ENCODE measurements at regions not wholly inside any gene's neighbourhood (a gene's known extent, or its start where the extent isn't known, plus 50 kb on each side); places are given as distances from the start of the nearest gene placed in this dataset.

DNA sequence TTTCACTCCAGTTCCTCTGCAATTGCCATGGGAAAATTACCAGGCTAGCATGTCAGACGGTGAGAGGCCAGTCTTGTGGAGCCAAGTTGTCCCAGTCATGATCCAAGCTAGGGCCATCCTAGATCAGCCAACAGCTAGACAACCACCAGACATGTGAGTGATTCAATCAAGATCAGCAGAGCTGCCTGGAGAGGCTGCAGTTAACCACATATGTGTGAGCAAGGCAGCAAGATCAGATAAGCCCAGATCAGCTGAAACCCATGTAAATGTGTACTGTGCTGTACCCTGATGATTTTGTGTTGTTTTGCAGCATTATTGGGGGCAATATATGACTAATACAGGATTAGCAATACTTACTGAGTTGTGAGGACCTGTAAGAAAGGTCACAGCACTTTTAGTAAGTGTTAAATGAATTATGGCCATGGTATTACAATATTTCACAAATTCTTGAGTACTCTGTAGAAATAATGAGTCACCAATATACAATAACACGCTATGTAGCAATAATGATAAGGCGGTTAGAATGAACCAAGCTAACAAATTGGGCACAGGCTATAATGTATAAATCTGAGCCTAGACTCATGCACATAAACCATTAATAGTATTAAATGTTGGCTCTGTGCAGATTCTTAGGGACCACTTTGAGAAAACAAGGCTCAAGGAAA lies 91.4 kb downstream of the SUDS3 start:
- no peak for DNase-seq (ENCODE audit: low read depth in 2 of 2)

DNA sequence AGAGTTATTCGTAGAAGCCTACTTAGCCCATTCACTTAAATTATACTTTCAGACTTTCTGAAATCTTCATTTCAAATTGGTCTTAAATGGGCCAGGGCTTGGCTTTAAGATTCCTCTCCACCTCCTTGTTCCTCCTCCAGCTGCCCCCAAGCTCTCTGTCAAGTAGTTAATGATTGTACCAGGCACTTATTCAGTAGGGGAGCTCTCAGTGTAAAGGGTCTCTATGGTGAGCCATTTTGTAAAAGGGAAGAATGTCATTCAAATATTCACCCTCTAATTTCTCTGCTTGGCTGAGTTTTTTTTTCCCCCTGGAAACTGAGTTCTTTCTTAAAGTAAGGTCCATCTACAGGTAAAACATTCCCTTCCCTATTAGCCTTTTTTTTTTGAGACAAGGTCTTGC lies 96.6 kb downstream of the SUDS3 start:
- no peak for DNase-seq (ENCODE audit: low read depth in 2 of 2)

DNA sequence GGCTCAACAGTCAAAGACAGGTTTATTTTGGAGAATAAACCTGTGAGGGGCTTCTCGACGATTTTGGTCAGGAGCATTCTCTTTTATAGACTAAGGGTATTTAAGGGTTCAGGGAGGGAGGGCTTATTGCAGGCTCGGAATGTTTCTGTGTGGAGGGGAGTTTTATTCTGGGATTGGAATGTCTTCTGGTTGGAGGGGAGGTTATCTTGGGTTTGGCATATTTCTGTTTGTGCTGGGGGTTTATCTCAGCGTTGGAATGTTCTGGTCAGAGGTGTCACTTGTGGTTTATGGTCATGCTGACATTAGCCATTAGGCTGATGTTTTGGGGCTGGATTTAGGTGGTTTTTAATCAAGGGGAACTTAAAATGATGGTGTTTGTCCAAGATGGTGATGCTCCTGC lies 103.9 kb downstream of the SUDS3 start:
- no peak for DNase-seq (ENCODE audit: low read depth in 2 of 2)

- no peak for DNase-seq (ENCODE audit: low read depth in 2 of 2)
Measured at GRCh38 chr12:118488034-118488433, 111.7 kb downstream of the SUDS3 start.

- no peak for DNase-seq (ENCODE audit: low read depth in 2 of 2)
Measured at GRCh38 chr12:118493962-118494361, 117.6 kb downstream of the SUDS3 start.

DNA sequence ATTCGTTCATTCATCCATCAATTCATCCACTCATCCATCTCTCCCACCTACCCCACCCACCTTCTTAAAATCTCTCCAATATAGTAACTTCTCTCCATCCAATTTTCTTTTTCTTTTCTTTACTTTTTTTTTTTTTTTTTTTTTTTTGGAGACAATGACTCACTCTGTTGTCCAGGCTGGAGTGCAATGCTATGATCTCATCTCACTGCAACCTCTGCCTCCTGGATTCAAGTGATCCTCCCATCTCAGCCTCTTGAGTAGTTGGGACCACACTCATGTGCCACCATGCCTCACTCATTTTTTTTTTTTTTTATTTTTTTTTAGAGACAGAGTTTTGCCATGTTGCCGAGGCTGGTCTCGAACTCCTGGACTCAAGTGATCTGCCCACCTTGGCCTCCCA lies 118.4 kb downstream of the SUDS3 start:
- no peak for DNase-seq (ENCODE audit: low read depth in 2 of 2)

- DNase-seq (ENCODE audit: low read depth in 2 of 2) = no peak
Measured at GRCh38 chr12:118495296-118495695, 118.9 kb downstream of the SUDS3 start.

- DNase-seq (ENCODE audit: low read depth in 2 of 2) = no peak
Measured at GRCh38 chr12:118498171-118498570, 121.8 kb downstream of the SUDS3 start.

GRCh38 chr12:118500299-118500698 lies 123.9 kb downstream of the SUDS3 start:
- no peak for DNase-seq (ENCODE audit: low read depth in 2 of 2)

DNA sequence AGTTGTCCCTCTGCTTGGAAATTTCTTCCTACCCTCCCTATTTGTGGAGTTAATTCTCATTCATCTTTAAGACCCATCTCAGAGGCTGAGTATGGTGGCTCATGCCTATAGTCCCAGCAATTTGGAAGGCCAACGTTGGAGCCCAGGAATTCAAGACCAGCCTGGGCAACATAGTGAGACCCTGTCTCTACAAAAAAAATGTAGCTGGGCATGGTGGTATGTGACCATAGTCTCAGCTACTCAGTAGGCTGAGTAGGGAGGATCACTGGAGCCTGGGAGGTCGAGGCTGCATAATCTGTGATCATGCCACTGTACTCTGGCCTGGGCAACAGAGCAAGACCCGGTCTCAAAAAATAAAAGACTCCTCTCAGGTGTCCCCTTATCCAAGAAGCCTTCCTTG lies 125.1 kb downstream of the SUDS3 start:
- DNase-seq (ENCODE audit: low read depth in 2 of 2) = no peak

DNA sequence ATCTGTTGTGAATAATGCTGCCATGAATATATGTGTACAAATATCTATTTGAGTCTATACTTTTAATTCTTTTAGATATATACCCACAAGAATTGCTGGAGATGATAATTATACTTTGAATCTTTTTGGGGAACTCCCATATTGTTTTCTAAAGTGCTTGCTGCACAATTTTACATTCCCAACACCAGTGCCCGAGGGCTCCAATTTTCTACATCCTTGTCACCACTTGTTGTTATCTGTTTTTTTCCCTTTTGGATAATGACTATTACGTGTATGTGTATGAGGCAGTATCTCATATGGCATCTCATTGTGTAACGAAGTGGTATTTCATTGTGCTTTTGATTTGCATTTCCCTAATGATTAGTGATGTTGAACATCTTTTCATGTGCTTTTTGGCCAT lies 127.1 kb downstream of the SUDS3 start:
- no peak for DNase-seq (ENCODE audit: low read depth in 2 of 2)

- DNase-seq (ENCODE audit: low read depth in 2 of 2) = no peak
Measured at GRCh38 chr12:118512669-118513068, 136.3 kb downstream of the SUDS3 start.

GRCh38 chr12:118513611-118514010 lies 137.3 kb downstream of the SUDS3 start:
- DNase-seq (ENCODE audit: low read depth in 2 of 2) = no peak

DNA sequence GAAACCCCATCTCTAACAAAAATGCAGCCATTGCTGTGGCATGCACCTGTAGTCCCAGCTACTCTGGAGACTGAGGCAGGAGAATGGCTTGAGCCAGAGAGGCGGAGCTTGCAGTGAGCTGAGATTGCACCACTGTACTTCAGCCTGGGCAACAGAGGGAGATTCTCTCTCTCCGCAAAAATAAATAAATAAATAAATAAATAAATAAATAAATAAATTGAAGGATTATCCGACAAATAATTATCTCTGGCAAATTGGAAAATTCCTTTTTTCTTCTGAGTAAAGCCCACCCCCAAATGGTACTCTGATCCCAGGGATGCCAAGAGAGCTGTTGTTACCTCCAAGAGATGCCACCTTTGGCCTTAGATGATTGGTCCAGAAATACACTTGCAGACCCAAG lies 137.9 kb downstream of the SUDS3 start:
- DNase-seq (ENCODE audit: low read depth in 2 of 2) = no peak

- DNase-seq (ENCODE audit: low read depth in 2 of 2) = no peak
Measured at GRCh38 chr12:118520214-118521035, 144.1 kb downstream of the SUDS3 start.

DNA sequence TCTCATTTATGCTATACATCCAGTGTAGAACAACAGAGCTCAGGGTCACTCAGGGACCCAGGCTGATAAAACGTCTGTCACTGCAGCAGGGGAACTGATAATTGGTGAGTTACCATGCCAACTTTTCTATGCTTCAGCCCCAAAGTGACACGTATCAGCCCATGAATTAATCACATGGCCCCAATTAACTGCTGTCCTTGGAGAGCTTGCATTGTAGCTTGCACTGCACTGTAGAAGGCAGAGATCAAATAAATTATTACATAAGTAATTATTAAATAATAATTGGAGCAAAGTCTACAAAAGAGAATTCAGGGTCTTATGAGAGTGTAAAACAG lies 144.6 kb downstream of the SUDS3 start:
- no peak for DNase-seq (ENCODE audit: low read depth in 2 of 2)

- DNase-seq (ENCODE audit: low read depth in 2 of 2) = no peak
Measured at GRCh38 chr12:118524446-118524845, 148.1 kb downstream of the SUDS3 start.

DNA sequence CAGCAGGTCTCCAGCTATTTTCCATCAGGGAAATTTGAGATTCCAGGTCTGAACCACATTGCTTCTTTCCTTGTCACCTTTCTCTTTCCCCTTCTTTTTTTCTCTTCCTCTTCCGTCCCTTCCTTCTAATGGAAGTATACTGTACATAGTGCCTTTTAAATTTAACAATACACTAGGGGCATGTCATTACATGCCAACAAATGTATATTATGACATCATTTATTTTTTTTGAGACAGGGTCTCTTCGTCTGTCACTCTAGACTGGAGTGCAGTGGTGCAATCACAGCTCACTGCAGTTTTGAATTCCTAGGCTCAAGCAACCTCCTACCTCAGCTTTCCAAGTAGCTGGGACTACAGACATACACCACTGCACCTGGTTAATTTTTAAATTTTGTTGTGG lies 148.9 kb downstream of the SUDS3 start:
- DNase-seq (ENCODE audit: low read depth in 2 of 2) = no peak

GRCh38 chr12:118526255-118527095 lies 150.1 kb downstream of the SUDS3 start:
- no peak for DNase-seq (ENCODE audit: low read depth in 2 of 2)

DNA sequence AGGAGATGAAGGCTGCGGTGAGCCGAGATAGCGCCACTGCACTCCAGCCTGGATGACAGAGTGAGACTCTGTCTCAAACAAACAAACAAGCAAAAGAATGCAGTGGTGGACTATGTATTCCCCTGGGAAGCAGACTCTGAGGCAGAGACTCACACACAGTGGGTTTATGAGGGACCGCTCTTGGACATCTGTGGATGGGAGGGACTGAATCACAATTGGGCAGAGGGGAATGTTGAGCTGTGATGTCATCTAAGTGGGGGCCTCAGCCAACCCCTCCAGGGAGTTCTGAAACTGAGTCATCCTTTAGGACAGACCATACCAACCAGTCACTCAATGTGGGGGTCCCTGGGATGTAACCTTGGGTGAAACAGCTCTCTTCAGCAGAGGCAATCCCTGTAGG lies 151.0 kb downstream of the SUDS3 start:
- DNase-seq (ENCODE audit: low read depth in 2 of 2) = no peak

DNA sequence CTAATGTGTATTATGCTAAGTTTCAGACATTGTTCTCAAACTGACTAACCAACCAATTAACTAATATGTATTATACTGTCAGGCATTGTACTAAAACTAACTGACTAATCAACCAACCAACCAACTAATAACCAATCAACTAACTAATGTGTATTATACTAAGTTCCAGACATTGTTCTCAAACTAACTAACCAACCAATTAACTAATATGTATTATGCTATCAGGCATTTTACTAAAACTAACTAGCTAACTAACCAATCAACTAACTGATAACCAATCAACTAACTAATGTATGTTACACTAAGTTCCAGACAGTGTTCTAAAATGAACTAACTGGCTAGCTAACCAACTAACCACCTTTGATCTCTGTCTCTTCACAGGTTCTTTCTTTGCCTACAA lies 152.3 kb downstream of the SUDS3 start:
- no peak for DNase-seq (ENCODE audit: low read depth in 2 of 2)

DNA sequence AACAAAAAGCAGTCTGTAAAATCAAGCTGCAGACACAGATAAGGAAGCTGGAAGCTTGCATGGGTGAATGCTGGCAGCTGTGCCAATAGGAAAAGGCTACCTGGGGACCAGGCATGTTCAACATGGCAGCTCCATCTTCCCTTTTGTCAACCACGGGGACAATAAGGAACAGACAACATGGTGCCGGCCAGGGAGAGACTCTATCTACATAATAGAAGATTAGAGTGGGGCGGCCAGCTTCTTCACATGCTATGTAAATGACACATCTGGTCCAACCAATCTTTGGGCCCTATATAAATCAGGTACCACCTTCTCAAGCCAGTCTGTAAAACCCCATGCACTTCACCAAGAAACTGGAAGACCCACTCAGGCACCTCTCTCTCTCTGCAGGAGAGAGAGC lies 157.6 kb downstream of the SUDS3 start:
- no peak for DNase-seq (ENCODE audit: low read depth in 2 of 2)
